H9 (cell line): ENCODE measurements at regions not wholly inside any gene's neighbourhood (a gene's known extent, or its start where the extent isn't known, plus 50 kb on each side); places are given as distances from the start of the nearest gene placed in this dataset.

Experiments
- DNase-seq: peaks from one replicate; pipeline ENCODE4 v3.0.0-alpha.2; 2017
- H2AFZ ChIP-seq: one replicate; pipeline ENCODE4 v1.6.1; 2013; ENCODE audit warnings: mild to moderate bottlenecking, low read length, control low read depth, moderate library complexity
- H2AK5ac ChIP-seq: 2 replicates; pipeline ENCODE4 v1.6.1; 2013; ENCODE audit warnings: low read length, control low read depth, mixed read lengths; ENCODE audit not compliant: insufficient read length
- H2BK120ac ChIP-seq: one replicate; pipeline ENCODE4 v1.6.1; 2013; ENCODE audit warnings: low read depth, mild to moderate bottlenecking, low read length, control low read depth, inconsistent platforms; ENCODE audit not compliant: poor library complexity, severe bottlenecking
- H2BK12ac ChIP-seq: 2 replicates; pipeline ENCODE4 v1.6.1; 2013; ENCODE audit warnings: low read length, control low read depth, mixed read lengths, low read depth; ENCODE audit not compliant: insufficient read length
- H2BK15ac ChIP-seq: 2 replicates; pipeline ENCODE4 v1.6.1; 2013; ENCODE audit warnings: low read depth, low read length, control low read depth
- H2BK20ac ChIP-seq: one replicate; pipeline ENCODE4 v1.6.1; 2013; ENCODE audit warnings: low read depth, mild to moderate bottlenecking, low read length, control low read depth, inconsistent platforms; ENCODE audit not compliant: poor library complexity, severe bottlenecking
- H2BK5ac ChIP-seq: 2 replicates; pipeline ENCODE4 v1.6.1; 2013; ENCODE audit warnings: low read length, control low read depth, mixed read lengths; ENCODE audit not compliant: insufficient read length
- H3K14ac ChIP-seq: 2 replicates; pipeline ENCODE4 v1.6.1; 2013; ENCODE audit warnings: low read length, control low read depth; ENCODE audit not compliant: insufficient read depth
- H3K18ac ChIP-seq: 2 replicates; pipeline ENCODE4 v1.6.1; 2013; ENCODE audit warnings: low read depth, mild to moderate bottlenecking, mixed read lengths, low read length, control low read depth; ENCODE audit not compliant: insufficient read length
- H3K23ac ChIP-seq: 2 replicates; pipeline ENCODE4 v1.6.1; 2013; ENCODE audit warnings: low read length, control low read depth, mixed read lengths, low read depth; ENCODE audit not compliant: insufficient read length
- H3K23me2 ChIP-seq: 2 replicates; pipeline ENCODE4 v1.6.1; 2013; ENCODE audit warnings: low read depth, mild to moderate bottlenecking, mixed read lengths, low read length, control low read depth; ENCODE audit not compliant: insufficient read length, poor library complexity, severe bottlenecking
- H3K27ac ChIP-seq: 2 replicates; pipeline ENCODE4 v1.5.1; 2013; ENCODE audit warnings: low read length, control low read depth, mixed read lengths, low read depth; ENCODE audit not compliant: insufficient read length
- H3K27me3 ChIP-seq: 2 replicates; pipeline ENCODE4 v1.6.1; 2013; ENCODE audit warnings: low read length, control low read depth, inconsistent platforms; ENCODE audit not compliant: insufficient read depth
- H3K4ac ChIP-seq: 2 replicates; pipeline ENCODE4 v1.6.1; 2013; ENCODE audit warnings: low read depth, mild to moderate bottlenecking, control low read depth, inconsistent platforms, low read length, moderate library complexity
- H3K4me1 ChIP-seq: 2 replicates; pipeline ENCODE4 v1.6.1; 2013; ENCODE audit warnings: low read length, control low read depth, inconsistent platforms; ENCODE audit not compliant: insufficient read depth
- H3K4me2 ChIP-seq: 2 replicates; pipeline ENCODE4 v1.6.1; 2013; ENCODE audit warnings: low read length, control low read depth, mixed read lengths; ENCODE audit not compliant: insufficient read length, insufficient read depth
- H3K56ac ChIP-seq: 2 replicates; pipeline ENCODE4 v1.6.1; 2013; ENCODE audit warnings: low read depth, mild to moderate bottlenecking, mixed read lengths, low read length, control low read depth; ENCODE audit not compliant: insufficient read length
- H3K79me1 ChIP-seq: 2 replicates; pipeline ENCODE4 v1.6.1; 2013; ENCODE audit warnings: low read depth, mild to moderate bottlenecking, moderate library complexity, low read length, control low read depth, inconsistent platforms; ENCODE audit not compliant: insufficient read depth, poor library complexity, severe bottlenecking
- H3K79me2 ChIP-seq: 2 replicates; pipeline ENCODE4 v1.6.1; 2013; ENCODE audit warnings: low read length, control low read depth, inconsistent platforms; ENCODE audit not compliant: insufficient read depth
- H3K9ac ChIP-seq: 2 replicates; pipeline ENCODE4 v1.6.1; 2013; ENCODE audit warnings: low read length, control low read depth, mixed read lengths; ENCODE audit not compliant: insufficient read length; ENCODE audit errors: extremely low read depth
- H3K9me3 ChIP-seq: one replicate; pipeline ENCODE4 v1.6.1; 2013; ENCODE audit warnings: low read depth, low read length, inconsistent platforms; ENCODE audit not compliant: control insufficient read depth
- H3T11ph ChIP-seq: one replicate; pipeline ENCODE4 v1.6.1; 2013; ENCODE audit warnings: mild to moderate bottlenecking, low read length, control low read depth, inconsistent platforms
- H4K20me1 ChIP-seq: one replicate; pipeline ENCODE4 v1.6.1; 2013; ENCODE audit not compliant: control insufficient read depth, insufficient read length, insufficient read depth
- H4K5ac ChIP-seq: 2 replicates; pipeline ENCODE4 v1.6.1; 2013; ENCODE audit warnings: low read depth, mild to moderate bottlenecking, mixed read lengths, low read length, control low read depth; ENCODE audit not compliant: insufficient read length
- H4K8ac ChIP-seq: replicated peaks from 2 replicates; pipeline ENCODE4 v1.6.1; 2013; ENCODE audit warnings: low read length, control low read depth, mixed read lengths, low read depth; ENCODE audit not compliant: insufficient read length
- H4K91ac ChIP-seq: 2 replicates; pipeline ENCODE4 v1.6.1; 2013; ENCODE audit warnings: low read depth, mild to moderate bottlenecking, moderate library complexity, mixed read lengths, low read length, control low read depth; ENCODE audit not compliant: insufficient read length
- H3K27ac Mint-ChIP-seq, 3 experiments: 2 replicates in 2 of 3; 3 replicates in 1 of 3; pipeline ENCODE4 v1.8.0; 2020 to 2021; ENCODE audit warnings: mixed read lengths in 3 of 3, mild to moderate bottlenecking in 1 of 3, moderate library complexity in 1 of 3
- H3K27me3 Mint-ChIP-seq: 2 replicates; pipeline ENCODE4 v1.8.0; 2021; ENCODE audit warnings: low read depth, mild to moderate bottlenecking, moderate library complexity, mixed read lengths
- H3K36me3 Mint-ChIP-seq, 3 experiments: 2 replicates in 2 of 3; 3 replicates in 1 of 3; pipeline ENCODE4 v1.8.0; 2020 to 2021; ENCODE audit warnings: low read depth in 3 of 3, mixed read lengths in 3 of 3; ENCODE audit not compliant: insufficient read depth in 1 of 3
- H3K4me1 Mint-ChIP-seq, 2 experiments: 2 replicates each; pipeline ENCODE4 v1.8.0; 2020; ENCODE audit warnings: mixed read lengths in 2 of 2
- H3K4me3 Mint-ChIP-seq, 2 experiments: 2 replicates in 1 of 2; 3 replicates in 1 of 2; pipeline ENCODE4 v1.8.0; 2020 to 2021; ENCODE audit warnings: mild to moderate bottlenecking in 2 of 2, mixed read lengths in 2 of 2, moderate library complexity in 1 of 2
- H3K9me3 Mint-ChIP-seq, 2 experiments: 2 replicates in 1 of 2; 3 replicates in 1 of 2; pipeline ENCODE4 v1.8.0; 2020; ENCODE audit warnings: mild to moderate bottlenecking in 2 of 2, mixed read lengths in 2 of 2, moderate library complexity in 1 of 2
- CTCF ChIP-seq: fragments of 200-600 bp; sonication (generic); conservative IDR thresholded peaks from 3 replicates; pipeline ENCODE4 v1.8.0; 2021; ENCODE audit warnings: antibody characterized with exemption, mild to moderate bottlenecking
- WGBS: extraction: QIAGEN DNeasy Blood & Tissue Kit; methylation state at CpG from one replicate; pipeline ENCODE4 v1.1.7; 2013; ENCODE audit warnings: missing lambda C conversion rate, low lambda C conversion rate, mixed read lengths; ENCODE audit not compliant: insufficient read length; ENCODE audit errors: extremely low coverage; 5-methylcytosine and 5-hydroxymethylcytosine counted together

DNA sequence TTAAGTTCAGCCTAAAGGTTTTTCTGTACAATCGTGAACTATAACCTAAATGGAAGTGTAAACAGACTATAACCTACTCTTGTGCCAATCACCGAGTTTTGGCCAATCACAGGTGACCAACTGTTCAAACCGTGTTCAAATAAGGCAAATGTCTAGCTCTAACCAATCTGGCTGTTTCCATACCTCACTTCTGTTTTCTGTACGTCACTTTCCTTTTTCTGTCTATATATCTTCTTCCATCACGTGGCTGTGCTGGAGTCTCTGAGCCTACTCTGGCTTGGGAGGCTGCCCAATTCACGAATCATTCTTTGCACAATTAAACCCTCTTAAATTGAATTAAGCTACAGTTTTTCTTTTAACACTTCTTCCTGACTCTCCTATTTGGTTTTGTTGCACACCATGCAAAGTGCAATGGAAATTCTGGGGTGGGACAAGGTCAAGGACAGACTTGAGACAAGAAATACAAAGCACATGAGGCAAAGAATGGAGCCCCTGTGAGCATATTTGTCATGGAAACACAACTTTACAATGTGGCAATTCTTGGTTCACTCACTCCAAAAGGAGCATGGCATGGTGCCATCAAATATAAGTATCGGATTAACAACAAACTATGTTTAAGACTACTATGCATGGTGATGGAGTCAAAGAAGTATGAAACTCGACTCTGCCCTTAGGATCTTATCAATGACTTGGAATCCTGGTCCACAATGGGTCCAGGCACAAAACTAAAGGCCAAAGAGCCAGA, 115.7 kb upstream of the FAM9B start:
- no peak overlapping the region for H4K8ac ChIP-seq
- no peak overlapping the region for H2BK20ac ChIP-seq
- peak overlapping the region; percentile 65 for H3K27ac ChIP-seq
- H2BK15ac ChIP-seq, result no peak overlapping the region
- Mint-ChIP-seq H3K9me3 (peaks cover 26 to 61% of the 10 kb centered on the region in 2 experiments), H3K36me3 (peaks cover 11 to 19% (median 13%) of the 10 kb centered on the region in 3 experiments; a peak in 6 of 7 replicates), H3K27me3 (peaks cover 1% of the 10 kb centered on the region), H3K4me3 (peak overlapping the region in 1 of 2 experiments; percentile 24; a peak in 1 of 5 replicates), H3K27ac (peak overlapping the region in 1 of 3 experiments; percentile 32; a peak in 5 of 7 replicates), H3K4me1 (peaks cover 44 to 50% of the 10 kb centered on the region in 2 experiments)
- H3K14ac ChIP-seq, result peak overlapping the region; percentile 44; the same call in 1 of the 2 replicates
- 0 out of 2 replicates have a peak, but pooled peaks cover 2% of the 10 kb centered on the region for H3K27me3 ChIP-seq
- no peak overlapping the region for H2AFZ ChIP-seq
- no peaks in the 10 kb centered on the region for H3K79me1 ChIP-seq
- H3T11ph ChIP-seq, result no peak overlapping the region
- H3K4me1 ChIP-seq, result peaks cover 9% of the 10 kb centered on the region
- no peak overlapping the region; the same call in 1 of the 2 replicates for H3K4ac ChIP-seq
- no peak overlapping the region for H2BK12ac ChIP-seq
- no peak overlapping the region for H3K23ac ChIP-seq
- no peaks in the 10 kb centered on the region for H3K23me2 ChIP-seq
- peak overlapping the region; percentile 35 for H3K4me2 ChIP-seq
- DNase-seq, result no peak
- H3K18ac ChIP-seq, result no peak overlapping the region
- peaks cover 22% of the 10 kb centered on the region for H3K9me3 ChIP-seq
- no peak overlapping the region for H2AK5ac ChIP-seq
- no peak overlapping the region for H4K5ac ChIP-seq
- TF ChIP-seq CTCF, result no peak
- H3K56ac ChIP-seq, result no peak overlapping the region
- no peak overlapping the region for H2BK5ac ChIP-seq
- WGBS, result no CpG with 5 or more reads among the region's 8 CpGs
- H3K79me2 ChIP-seq, result no peaks in the 10 kb centered on the region
- no peaks in the 10 kb centered on the region for H4K20me1 ChIP-seq
- no peak overlapping the region for H3K9ac ChIP-seq
- no peak overlapping the region for H2BK120ac ChIP-seq
- H4K91ac ChIP-seq, result no peak overlapping the region
